SK-MEL-5 (cell line): ENCODE measurements at regions not wholly inside any gene's neighbourhood (a gene's known extent, or its start where the extent isn't known, plus 50 kb on each side); places are given as distances from the start of the nearest gene placed in this dataset.

Experiments
- DNase-seq: peaks from one replicate; pipeline ENCODE4 v3.0.0-alpha.2; 2016; ENCODE audit warnings: low read depth, low spot score
- in situ Hi-C: cut with HindIII; loops from 2 replicates; pipeline ENCODE4 v1.10.0; 2016; ENCODE audit warnings: low sequenced_read_pairs, high pct_unique_total_duplicates, low pct_unique_long_range_greater_than_20kb

DNA sequence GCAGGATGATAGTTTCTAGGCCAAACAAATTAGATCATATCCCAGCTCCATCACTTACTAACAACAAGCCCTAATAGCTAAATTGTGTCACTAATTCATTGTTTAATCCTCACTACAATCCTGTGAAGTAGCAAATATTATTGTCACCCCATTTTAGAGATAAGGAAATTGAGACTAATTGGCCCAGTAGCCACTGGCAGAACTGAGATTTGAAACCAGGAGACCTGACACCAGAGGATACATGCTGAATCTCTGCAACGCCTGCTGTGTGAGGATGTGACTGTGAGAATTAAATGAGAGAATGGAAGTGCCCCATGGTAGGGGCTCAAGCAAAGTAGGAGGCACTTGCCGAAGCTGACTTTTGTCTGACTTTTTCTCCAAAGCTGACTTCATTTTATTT is 124.3 kb upstream of the CITED2 start:
- in situ Hi-C loops, result no loop called here
- DNase-seq, result no peak

DNA sequence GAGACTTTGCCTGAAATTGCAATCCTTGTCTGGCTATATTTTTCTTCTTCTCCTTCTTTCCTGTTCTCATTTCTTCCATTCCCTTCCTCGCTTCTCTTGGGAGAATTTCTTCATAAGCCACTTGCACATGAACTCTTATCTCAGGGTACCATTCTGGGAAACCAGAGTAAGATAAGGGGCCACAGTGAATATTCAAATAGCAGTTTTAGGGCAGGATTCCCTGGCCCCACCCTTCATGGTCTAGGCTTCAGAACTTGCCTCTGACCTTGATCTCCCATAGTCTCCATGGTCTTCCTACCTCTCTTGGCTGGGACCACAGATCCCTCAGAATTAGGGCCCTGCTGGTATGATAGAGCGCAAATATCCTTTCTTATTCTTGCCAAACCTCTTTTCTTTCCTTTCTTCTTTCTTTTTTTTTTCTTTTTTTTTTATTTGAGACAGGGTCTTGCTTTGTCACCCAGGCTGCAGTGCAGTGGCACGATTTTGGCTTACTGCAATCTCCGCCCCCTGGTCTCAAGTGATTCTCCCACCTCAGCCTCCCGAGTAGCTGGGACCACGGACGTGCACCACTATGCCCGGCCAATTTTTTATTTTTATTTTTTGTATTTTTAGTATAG is 123.0 kb upstream of the CITED2 start:
- in situ Hi-C loops, result no loop called here
- DNase-seq, result no peak

DNA sequence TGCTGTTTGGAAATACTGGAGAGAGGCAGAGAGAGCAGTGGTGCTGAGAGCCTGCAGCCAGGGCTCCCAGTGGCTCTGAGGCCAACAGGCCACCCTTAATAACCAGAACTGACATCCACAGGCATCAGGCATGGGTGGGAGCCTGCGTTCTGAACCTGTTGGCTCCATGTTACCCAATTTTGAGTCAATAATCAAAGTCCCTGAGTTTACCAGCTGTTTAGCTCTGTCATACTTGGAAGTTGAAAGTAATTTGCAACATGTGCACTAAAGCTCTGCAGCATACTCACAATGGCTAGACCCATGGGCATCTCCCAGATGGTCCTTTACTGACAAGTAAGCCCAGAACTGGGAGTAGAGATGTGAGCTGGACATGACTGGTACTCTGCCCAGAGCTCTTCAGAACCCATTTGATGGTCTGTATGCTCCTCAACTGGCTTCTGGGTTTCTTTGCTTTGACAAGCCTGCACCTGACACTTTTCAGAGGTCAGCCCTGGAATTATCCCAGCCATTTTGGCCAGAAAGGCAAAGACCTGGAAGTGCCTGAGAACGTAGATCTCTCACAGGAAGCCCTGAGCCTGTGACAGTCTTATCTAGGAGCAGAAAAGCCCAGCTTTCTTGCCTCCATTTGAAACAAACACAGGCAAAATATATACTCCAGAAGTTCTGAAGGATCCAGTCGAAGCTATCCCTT is 122.4 kb upstream of the CITED2 start:
- in situ Hi-C loops, result no loop called here

DNA sequence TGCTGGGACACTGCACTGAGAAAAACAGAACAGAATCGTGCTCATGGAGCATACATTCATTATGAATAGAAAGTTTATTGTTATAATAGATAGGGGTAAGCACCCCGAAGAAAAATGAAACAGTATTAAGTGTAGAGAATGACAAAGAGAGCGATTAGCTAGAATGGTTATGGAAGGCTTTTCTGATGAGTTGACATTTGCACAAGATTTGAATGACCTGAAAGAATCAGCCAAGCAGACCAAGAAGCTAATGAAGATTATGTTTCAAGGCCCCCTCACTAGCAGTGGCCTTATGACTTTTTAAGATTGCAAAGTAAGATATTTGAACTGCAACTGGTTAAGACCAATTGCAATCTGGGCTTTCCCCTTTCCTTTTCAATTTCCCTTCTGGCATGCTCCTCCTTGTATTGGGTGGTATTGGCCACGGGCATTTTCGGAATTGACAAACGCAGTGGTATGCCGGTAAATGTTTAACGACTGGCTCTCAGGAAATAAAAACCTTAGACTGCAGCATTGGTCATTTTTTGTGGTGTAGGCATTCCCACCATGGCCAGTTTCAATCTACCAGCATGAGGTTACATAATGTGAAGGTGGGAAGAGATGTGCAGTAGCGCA is 120.0 kb upstream of the CITED2 start:
- in situ Hi-C loops, result no loop called here
- DNase-seq, result no peak

More for the DNA sequence above, 122.4 kb upstream of the CITED2 start:
- DNase-seq, result no peak

DNA sequence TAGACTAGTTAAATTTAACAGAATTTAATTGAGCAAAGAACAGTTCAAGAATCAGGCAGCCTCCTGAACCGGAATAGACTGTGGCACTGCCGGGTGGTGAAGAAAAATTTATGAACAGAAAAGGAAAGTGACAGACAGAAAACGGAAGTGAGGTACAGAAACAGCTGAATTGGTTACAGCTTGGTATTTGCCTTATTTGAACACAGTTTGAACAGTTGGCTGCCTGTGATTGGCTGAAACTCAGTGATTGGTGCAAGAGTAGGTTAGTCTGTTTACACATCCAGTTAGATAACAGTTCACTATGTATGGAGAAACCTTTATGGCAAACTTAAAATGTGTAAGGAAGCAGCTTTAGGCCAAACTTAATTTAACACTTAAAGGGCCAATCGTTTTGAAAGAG is 116.0 kb upstream of the CITED2 start:
- in situ Hi-C loops, result no loop called here
- DNase-seq, result peak; percentile 17

DNA sequence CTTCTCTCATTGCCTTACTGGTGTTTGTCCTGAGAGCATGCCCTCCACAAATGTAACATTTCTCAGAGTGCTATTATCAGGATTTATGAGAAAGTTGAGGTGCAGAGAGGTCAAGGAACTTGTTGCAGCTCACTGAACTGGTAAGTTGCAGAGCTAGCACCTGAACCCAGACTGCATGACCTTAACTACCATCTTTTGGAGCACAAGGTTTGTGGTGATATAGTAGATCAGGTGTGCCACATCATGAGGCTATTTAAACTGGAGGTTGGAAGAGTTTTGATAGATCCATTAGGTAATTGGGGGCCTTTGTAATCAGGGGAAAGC is 112.0 kb upstream of the CITED2 start:
- no peak for DNase-seq
- in situ Hi-C loops, result no loop called here

DNA sequence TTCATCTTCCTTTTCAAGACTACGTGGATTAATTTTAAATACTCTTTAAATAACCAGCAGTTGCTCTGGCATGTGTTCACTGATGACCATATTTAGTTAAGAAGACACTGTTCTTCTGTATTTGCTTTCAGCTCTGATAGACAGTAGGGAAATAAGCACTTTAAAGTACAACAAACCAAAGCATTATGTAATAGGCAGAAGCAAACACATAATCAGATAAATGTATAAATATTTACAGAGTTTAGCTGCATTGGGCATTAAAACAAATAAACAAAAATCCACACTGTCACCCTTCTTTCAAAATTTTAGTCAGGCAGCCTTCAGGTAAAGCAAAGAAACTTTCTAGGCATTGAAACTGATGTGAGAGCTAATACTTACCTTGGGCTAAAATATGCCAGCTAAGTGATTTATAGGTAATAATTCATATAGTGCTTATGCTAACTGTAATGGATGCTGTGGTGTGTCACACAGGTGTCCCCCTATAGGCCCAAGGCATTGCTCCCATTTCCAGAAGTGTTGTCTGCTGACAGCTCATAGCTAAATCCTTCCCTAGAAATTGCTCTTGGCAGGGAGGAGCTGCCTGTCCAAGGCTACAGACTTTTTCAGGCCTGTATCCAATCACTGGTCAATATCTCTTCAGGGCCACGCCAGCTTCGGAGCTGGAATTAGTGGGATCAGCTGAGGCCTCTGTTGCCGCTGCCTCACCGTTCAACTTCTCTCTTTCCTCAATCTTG is 111.5 kb upstream of the CITED2 start:
- in situ Hi-C loops, result no loop called here
- no peak for DNase-seq

DNA sequence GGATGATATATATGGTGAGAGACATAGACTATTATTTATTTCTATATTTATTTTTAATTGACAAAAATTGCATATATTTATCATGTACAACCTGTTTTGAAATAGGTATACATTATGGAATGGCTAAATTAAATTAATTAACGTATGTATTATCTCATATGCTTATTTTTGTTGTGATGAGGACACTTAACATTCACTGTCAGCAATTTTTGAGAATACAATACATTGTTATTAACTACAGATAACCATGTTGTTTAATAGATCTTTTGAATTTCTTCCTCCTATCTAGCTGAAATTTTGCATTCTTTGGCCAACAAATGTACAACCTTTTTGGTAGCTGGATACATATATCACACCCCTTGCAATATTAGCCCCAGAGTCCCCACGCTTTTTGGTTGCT is 110.7 kb upstream of the CITED2 start:
- in situ Hi-C loops, result no loop called here
- no peak for DNase-seq

DNA sequence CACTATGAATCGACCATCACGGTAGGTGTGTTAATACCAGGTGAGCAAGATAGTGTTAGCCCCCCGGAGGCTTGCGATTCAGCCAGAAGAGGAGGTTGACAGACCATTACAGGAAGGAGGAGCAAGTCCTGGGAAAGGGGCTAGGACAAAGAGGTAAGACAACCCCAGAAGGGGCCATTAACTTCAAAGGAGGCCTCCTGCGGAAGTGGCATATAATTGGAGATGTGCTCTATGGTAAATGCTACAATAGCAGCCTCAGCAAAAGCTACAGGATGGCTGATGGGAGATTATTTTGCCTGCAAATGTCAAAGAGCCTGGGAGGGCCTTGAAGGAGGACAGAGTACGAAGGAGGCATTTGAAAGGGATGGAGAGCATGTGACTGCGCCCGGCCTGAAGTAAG is 108.6 kb upstream of the CITED2 start:
- DNase-seq, result no peak
- in situ Hi-C loops, result no loop called here

DNA sequence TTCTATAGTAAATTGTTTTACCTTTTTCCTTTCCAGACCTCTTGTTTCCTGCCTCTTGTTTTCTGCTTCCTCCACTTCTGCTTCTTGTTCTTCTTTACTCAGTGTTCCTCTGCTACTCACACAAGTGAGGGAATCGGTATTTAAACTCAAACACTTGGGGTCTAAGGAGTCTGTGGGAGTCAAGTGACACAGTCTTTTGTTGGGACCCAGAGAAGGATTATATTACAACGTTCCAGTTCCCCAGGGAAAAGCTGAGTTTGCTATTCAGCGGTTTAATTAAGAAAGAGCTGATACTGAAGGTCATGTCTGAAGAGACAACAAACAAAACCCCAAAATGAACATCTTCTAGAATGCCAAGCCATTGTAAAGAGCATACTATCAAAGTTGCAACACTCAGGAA is 107.8 kb upstream of the CITED2 start:
- in situ Hi-C loops, result no loop called here
- no peak for DNase-seq

DNA sequence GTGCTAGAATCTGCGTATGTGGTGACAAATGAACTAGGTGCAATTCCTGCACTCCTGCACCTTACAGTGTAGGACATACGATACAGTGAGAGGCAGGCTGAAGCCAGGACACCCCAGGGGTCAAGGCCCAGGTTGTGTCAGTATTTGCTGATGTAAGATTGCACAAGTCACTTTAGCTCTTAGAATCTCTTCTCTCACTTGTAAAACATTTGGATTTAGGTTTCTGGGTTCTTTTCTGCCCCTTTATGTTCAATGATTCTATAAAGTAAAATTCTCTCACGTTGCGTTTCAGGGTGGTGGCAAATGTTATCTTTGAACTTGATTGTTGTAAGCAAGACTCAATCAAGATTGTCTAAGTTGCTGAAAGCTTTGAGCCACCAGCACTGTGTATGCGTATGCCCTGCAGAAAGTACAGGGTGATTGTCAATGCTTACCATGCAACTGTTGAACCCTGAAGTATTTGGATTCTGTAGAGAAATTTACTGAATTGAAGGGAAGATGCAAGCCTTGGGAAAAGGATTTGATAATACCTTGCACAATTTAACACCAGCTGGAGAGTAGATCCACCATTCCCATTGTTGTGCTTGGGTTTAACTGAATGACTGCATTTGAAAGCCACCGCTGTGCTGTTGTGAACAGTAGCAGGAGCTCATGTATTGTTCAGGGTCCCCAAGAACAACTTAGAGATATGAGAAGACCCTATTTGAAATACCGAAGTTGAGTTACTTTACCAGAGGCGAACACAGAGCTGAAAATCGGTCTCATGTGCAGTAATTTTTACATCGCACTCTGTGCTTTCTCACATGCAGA is 106.1 kb upstream of the CITED2 start:
- in situ Hi-C loops, result no loop called here
- no peak for DNase-seq

DNA sequence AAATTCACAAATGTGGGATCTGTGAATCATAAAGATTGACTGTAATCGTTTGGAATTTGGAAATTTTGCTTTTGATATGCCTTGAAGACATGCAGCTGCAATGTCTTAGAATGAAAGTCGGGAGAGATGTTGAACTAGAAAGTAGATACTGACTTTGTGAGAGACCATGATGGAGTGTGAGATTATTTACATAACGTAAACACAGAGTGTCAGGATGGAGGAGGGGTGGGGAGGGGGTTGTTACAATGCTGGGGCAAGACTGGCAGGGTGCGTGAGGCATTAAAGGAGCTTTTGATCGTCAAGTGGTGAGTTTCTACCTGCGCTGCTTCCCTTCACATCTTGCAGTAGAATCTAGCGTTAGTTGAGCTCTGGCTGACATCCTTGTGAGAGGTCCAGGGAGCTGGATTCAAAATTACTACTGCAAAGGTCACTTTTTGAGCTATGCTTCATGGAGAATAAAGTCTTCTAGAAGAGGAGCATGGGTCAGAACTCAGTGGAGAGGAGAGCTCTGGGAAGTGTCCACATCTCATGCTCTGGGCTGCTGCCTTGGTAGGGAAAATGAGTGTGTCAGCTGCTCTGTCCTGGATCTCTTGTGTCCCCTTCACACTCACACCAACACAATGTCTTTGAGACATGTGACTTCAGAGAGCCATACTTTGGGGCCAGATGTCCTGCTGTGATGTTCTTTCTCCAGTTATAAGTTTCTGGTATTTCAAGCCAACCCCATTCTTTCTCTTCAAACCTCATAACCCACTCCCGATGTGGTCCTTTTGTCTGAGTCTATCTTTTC is 105.2 kb upstream of the CITED2 start:
- no peak for DNase-seq
- in situ Hi-C loops, result no loop called here

DNA sequence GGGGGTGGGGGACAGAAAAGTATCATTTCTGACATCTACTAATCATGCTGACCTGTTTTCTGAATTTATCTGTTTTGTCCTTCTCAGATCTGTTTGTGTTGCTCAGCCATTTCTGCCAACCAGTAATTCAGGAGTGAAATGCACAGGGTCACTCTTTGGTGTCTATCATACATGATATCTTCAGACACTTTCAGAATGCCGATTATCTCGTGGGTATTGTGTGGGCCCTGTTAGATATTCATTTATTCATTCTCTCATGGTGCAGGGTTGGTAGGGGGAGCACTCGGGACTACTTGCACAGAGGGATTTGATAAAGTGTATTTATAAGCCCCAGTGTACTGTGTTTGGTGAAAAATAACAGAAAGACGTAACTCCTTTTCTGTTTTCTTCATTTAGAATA is 101.2 kb upstream of the CITED2 start:
- in situ Hi-C loops, result no loop called here
- no peak for DNase-seq

DNA sequence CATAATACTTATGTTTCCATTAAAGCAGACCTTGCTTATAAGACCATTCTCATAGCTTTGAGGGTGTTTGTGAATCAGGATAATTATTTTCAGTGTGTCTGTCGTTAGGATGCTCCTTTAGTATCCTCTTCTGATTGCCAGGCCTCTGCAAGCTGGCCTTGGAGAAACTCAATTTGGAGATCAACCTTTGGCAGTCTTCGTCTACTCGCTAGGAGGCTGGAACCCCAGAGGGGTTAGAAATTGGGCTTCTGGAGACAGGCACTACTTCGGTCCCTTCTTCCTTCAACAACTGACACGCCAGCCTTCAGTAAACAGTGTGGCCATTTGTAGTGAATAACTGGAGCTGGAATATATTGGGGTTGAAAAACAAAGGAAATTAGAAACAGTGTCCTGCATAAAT is 100.8 kb upstream of the CITED2 start:
- DNase-seq, result no peak
- in situ Hi-C loops, result no loop called here

DNA sequence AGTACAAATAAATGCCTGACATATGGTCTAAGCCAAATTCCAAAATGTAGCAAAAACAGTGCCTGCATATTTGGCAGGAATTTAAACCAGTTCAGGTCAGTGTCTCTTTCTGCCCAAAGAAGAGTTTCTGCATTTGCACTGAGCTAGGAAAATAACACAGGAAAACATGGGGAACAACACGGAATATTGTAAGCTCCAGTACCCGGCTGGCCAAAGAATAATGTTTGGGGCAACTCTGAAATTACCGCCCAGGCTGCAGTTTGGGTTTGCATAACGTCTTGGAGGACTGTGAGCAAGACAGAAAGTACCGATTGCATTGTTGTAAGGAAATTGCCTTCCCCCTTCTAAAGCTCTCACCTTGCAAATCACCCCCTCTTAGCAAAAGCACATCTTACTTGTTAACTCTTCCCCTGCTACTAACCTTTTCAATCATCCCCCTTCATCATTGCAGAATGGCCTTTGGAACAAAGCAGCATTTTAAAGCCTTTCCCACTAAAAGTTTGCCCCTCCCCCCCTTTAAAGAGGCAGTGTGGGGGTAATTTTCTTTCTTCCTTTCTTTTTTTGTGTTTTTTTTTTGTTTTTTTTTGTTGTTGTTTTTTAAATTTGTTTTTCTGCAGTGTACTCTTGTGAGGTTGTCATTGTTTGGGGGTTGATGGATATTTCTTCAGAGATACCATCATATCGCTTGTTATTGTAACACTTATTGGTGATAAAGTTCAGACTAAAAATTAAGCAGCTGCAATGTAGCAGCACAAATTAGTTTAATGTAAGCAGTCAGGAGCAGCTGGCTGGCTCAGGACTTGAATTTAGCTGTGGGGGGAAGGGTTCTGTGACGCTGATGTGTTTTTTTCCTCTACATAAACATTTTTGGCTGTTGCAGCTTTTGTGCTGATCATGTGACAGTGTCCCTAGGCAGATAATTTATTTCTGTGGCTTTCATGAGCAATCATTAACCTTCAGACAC is 100.0 kb upstream of the CITED2 start:
- in situ Hi-C loops, result no loop called here
- peak; percentile 19 for DNase-seq

DNA sequence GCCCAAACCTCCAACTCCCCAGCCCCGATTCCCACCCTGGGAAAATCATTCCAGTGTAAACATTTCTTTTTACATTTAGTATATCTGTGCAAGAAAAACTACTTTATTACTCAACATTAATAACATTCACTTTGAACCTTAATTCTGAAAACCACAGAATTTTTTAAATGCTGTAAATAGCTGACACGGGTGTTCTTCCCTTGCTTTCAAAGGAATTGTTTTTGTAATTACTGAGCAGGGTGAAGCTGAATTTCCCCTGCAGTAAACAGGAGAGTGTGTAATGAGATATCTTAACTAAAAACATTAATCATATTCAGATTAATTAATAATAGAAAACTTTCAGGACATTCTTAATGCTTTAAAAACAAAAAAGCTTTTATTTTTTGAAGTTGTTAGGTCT is 99.3 kb upstream of the CITED2 start:
- in situ Hi-C loops, result no loop called here
- DNase-seq, result no peak
